ENCODE measurements at regions not wholly inside any gene's neighbourhood (a gene's known extent, or its start where the extent isn't known, plus 50 kb on each side); places are given as distances from the start of the nearest gene placed in this dataset.
"Not testable (repeated sequence)": the region's sequence is repeated elsewhere in the genome, so short reads cannot be mapped to it uniquely, and the experiment has no call there.

DNA sequence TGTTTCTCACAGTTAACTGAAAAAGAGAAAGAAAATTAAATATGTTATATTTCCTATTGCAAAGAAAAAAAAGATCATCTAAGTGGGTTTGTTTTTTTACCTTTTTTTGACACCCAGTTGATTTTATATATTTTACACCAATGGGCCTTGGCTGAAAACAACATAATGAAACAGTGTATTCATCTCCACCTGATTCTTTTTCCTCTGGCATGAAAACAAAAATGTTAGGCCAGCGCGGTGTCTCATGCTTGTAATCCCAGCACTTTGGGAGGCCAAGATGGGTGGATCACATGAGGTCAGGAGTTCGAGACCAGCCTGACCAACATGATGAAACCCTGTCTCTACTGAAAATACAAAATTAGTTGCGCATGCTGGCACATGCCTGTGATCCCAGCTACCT is 69.3 kb upstream of the TMEM170B start:
- not testable (repeated sequence) for TF ChIP-seq CTCF (IDR thresholded peaks at IDR 0.05; ENCODE audit: borderline replicate concordance, extremely low read depth, low read length, poor library complexity, severe bottlenecking); EZH2 (IDR thresholded peaks at IDR 0.05; ENCODE audit: borderline replicate concordance, low read depth, low read length, severe bottlenecking)
